ENCODE measurements at regions not wholly inside any gene's neighbourhood (a gene's known extent, or its start where the extent isn't known, plus 50 kb on each side); places are given as distances from the start of the nearest gene placed in this dataset.

DNA sequence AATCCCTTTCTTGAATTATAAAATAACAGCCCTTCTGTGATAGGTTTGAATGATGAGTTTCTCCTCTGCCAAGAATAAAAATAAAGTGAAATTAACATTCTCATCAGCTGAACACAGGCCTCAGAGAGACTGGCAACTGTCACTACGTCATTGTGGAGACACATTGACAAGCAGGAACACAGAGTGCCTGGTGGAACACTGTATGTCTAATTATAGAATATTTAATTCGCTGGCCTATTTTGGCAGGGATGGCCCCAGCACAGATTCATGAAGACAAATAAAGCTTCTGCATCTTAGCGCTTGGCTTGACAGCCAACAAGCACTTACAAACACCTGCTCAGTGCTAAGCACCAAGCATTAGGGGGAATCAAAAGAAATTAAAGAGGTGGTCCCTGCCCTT lies 52.0 kb upstream of the SMYD2 start:
- TF ChIP-seq EZH2 (IDR thresholded peaks at IDR 0.05; ENCODE audit: low read length) = no peak
- TF ChIP-seq, protein P1, sequence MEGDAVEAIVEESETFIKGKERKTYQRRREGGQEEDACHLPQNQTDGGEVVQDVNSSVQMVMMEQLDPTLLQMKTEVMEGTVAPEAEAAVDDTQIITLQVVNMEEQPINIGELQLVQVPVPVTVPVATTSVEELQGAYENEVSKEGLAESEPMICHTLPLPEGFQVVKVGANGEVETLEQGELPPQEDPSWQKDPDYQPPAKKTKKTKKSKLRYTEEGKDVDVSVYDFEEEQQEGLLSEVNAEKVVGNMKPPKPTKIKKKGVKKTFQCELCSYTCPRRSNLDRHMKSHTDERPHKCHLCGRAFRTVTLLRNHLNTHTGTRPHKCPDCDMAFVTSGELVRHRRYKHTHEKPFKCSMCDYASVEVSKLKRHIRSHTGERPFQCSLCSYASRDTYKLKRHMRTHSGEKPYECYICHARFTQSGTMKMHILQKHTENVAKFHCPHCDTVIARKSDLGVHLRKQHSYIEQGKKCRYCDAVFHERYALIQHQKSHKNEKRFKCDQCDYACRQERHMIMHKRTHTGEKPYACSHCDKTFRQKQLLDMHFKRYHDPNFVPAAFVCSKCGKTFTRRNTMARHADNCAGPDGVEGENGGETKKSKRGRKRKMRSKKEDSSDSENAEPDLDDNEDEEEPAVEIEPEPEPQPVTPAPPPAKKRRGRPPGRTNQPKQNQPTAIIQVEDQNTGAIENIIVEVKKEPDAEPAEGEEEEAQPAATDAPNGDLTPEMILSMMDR (optimal IDR thresholded peaks at IDR 0.05 in 1 of 3, IDR thresholded peaks at IDR 0.05 in 1 of 3, conservative IDR thresholded peaks at IDR 0.05 in 1 of 3; ENCODE audit: extremely low read depth in 1 of 3, insufficient read depth in 2 of 3, low read length in 3 of 3) = no peak

Data from keratinocyte (primary cell).